Thoracic aorta (tissue), 2 donors: ENCODE measurements at regions not wholly inside any gene's neighbourhood (a gene's known extent, or its start where the extent isn't known, plus 50 kb on each side); places are given as distances from the start of the nearest gene placed in this dataset.

ENCODE experiments used
- ATAC-seq: fragments of 150-250 bp; one replicate; pipeline ENCODE4 v1.8.0; 2017; ENCODE audit warnings: low read depth; ENCODE audit not compliant: insufficient number of reproducible peaks, low FRiP score
- DNase-seq: peaks from one replicate; pipeline ENCODE4 v3.0.0-alpha.2; 2020; ENCODE audit warnings: low spot score
- H3K27ac ChIP-seq, 2 donors: fragments of 200-600 bp; sonication (generic); 1 replicate in 1 of 2; 2 replicates in 1 of 2; pipeline ENCODE4 v1.5.1; 2016; ENCODE audit warnings: mild to moderate bottlenecking in 2 of 2, moderate library complexity in 2 of 2
- H3K27me3 ChIP-seq: fragments of 200-600 bp; sonication (generic); replicated peaks from 2 replicates; pipeline ENCODE4 v1.6.0; 2016; ENCODE audit warnings: mild to moderate bottlenecking; ENCODE audit not compliant: insufficient read depth
- H3K36me3 ChIP-seq: fragments of 200-600 bp; sonication (generic); one replicate; pipeline ENCODE4 v1.5.1; 2016
- H3K4me1 ChIP-seq, 2 donors: fragments of 200-600 bp; sonication (generic); 1 replicate in 1 of 2; 2 replicates in 1 of 2; pipeline versions ENCODE4 v1.5.1 to v1.6.0; 2016; ENCODE audit warnings: low read depth in 2 of 2, mild to moderate bottlenecking in 1 of 2; ENCODE audit not compliant: control insufficient read depth in 1 of 2
- H3K4me3 ChIP-seq: fragments of 200-600 bp; sonication (generic); 2 replicates; pipeline ENCODE4 v1.5.1; 2016; ENCODE audit warnings: mild to moderate bottlenecking
- H3K9me3 ChIP-seq: fragments of 200-600 bp; sonication (generic); 2 replicates; pipeline ENCODE4 v1.5.1; 2016
- CTCF ChIP-seq: fragments of 200-600 bp; sonication (generic); IDR thresholded peaks from one replicate; pipeline ENCODE4 v1.5.1; 2019; ENCODE audit warnings: antibody characterized with exemption

- no peak overlapping the region for H3K27ac ChIP-seq
- no peaks in the 10 kb centered on the region for H3K4me1 ChIP-seq
- H3K4me3 ChIP-seq = no peak overlapping the region
- ATAC-seq = no peak
- DNase-seq = no peak
- no peaks in the 10 kb centered on the region for H3K27me3 ChIP-seq
- no peaks in the 10 kb centered on the region for H3K9me3 ChIP-seq
- H3K36me3 ChIP-seq = no peaks in the 10 kb centered on the region
- TF ChIP-seq CTCF = no peak
Observed at GRCh38 chr6:126824226-126824625, 294.2 kb upstream of the RSPO3 start.

GRCh38 chr6:126824815-126825214 is 293.7 kb upstream of the RSPO3 start:
- TF ChIP-seq CTCF = no peak
- DNase-seq (no peak), ATAC-seq (no peak)
- H3K4me3 ChIP-seq = no peak overlapping the region
- no peaks in the 10 kb centered on the region for H3K27me3 ChIP-seq
- H3K9me3 ChIP-seq = no peaks in the 10 kb centered on the region
- no peak overlapping the region for H3K27ac ChIP-seq
- H3K4me1 ChIP-seq = no peaks in the 10 kb centered on the region
- H3K36me3 ChIP-seq = no peaks in the 10 kb centered on the region

- no peaks in the 10 kb centered on the region for H3K4me1 ChIP-seq
- TF ChIP-seq CTCF = no peak
- H3K36me3 ChIP-seq = no peaks in the 10 kb centered on the region
- H3K27ac ChIP-seq = no peak overlapping the region
- H3K4me3 ChIP-seq = no peak overlapping the region
- H3K9me3 ChIP-seq = no peaks in the 10 kb centered on the region
- DNase-seq = no peak
- no peaks in the 10 kb centered on the region for H3K27me3 ChIP-seq
- ATAC-seq = no peak
Observed at GRCh38 chr6:126826166-126826714, 292.2 kb upstream of the RSPO3 start.

GRCh38 chr6:126831461-126831860 is 287.0 kb upstream of the RSPO3 start:
- H3K27me3 ChIP-seq = no peaks in the 10 kb centered on the region
- H3K9me3 ChIP-seq = no peaks in the 10 kb centered on the region
- no peaks in the 10 kb centered on the region for H3K36me3 ChIP-seq
- no peak for TF ChIP-seq CTCF
- DNase-seq = no peak
- no peaks in the 10 kb centered on the region for H3K4me1 ChIP-seq
- H3K4me3 ChIP-seq = no peak overlapping the region
- no peak overlapping the region for H3K27ac ChIP-seq
- ATAC-seq = no peak

- no peak for ATAC-seq
- no peak for DNase-seq
Observed at GRCh38 chr6:126842769-126843168, 275.7 kb upstream of the RSPO3 start.

More at GRCh38 chr6:126842769-126843168, 275.7 kb upstream of the RSPO3 start:
- TF ChIP-seq CTCF = no peak
- Histone ChIP-seq H3K9me3 (no peaks in the 10 kb centered on the region), H3K27me3 (no peaks in the 10 kb centered on the region), H3K4me3 (no peak overlapping the region), H3K27ac (no peak overlapping the region), H3K4me1 (no peaks in the 10 kb centered on the region), H3K36me3 (no peaks in the 10 kb centered on the region)
